GM21619 (cell line): ENCODE measurements at regions not wholly inside any gene's neighbourhood (a gene's known extent, or its start where the extent isn't known, plus 50 kb on each side); places are given as distances from the start of the nearest gene placed in this dataset.
"Not testable (repeated sequence)": the region's sequence is repeated elsewhere in the genome, so short reads cannot be mapped to it uniquely, and the experiment has no call there.

Experiments used
- ATAC-seq: cut with Tn5 transposase; IDR thresholded peaks from one replicate; pipeline ENCODE4 v1.9.1; 2021; ENCODE audit not compliant: unreplicated experiment

GRCh38 chr4:62475596-62475995, 1275.5 kb downstream of the ADGRL3 start:
- ATAC-seq, result no peak

GRCh38 chr4:62474802-62475201, 1274.7 kb downstream of the ADGRL3 start:
- ATAC-seq, result no peak

- ATAC-seq, result no peak
These were observed 1270.9 kb downstream of the ADGRL3 start for GRCh38 chr4:62471021-62471420.

- no peak for ATAC-seq
These were observed 1270.4 kb downstream of the ADGRL3 start for GRCh38 chr4:62470421-62470983.

GRCh38 chr4:62470020-62470419, 1269.9 kb downstream of the ADGRL3 start:
- no peak for ATAC-seq

- ATAC-seq, result no peak
These were observed 1261.8 kb downstream of the ADGRL3 start for GRCh38 chr4:62461961-62462360.

- no peak for ATAC-seq
These were observed 1260.2 kb downstream of the ADGRL3 start for GRCh38 chr4:62460329-62460728.

- no peak for ATAC-seq
These were observed 1257.2 kb downstream of the ADGRL3 start for GRCh38 chr4:62457356-62457755.

- ATAC-seq, result no peak
These were observed 1255.7 kb downstream of the ADGRL3 start for GRCh38 chr4:62455871-62456270.

GRCh38 chr4:62454535-62454934, 1254.4 kb downstream of the ADGRL3 start:
- no peak for ATAC-seq

GRCh38 chr4:62450740-62451139, 1250.6 kb downstream of the ADGRL3 start:
- ATAC-seq, result no peak

GRCh38 chr4:62449538-62449937, 1249.4 kb downstream of the ADGRL3 start:
- no peak for ATAC-seq

GRCh38 chr4:62448911-62449310, 1248.8 kb downstream of the ADGRL3 start:
- ATAC-seq, result no peak

GRCh38 chr4:62439051-62439450, 1238.9 kb downstream of the ADGRL3 start:
- no peak for ATAC-seq

GRCh38 chr4:62434921-62435320, 1234.8 kb downstream of the ADGRL3 start:
- ATAC-seq, result no peak

GRCh38 chr4:62431513-62432231, 1231.5 kb downstream of the ADGRL3 start:
- not testable (repeated sequence) for ATAC-seq

GRCh38 chr4:62429297-62429696, 1229.2 kb downstream of the ADGRL3 start:
- ATAC-seq, result no peak

GRCh38 chr4:62415256-62415655, 1215.1 kb downstream of the ADGRL3 start:
- ATAC-seq, result no peak

GRCh38 chr4:62414563-62414962, 1214.4 kb downstream of the ADGRL3 start:
- ATAC-seq, result no peak

GRCh38 chr4:62410371-62411003, 1210.4 kb downstream of the ADGRL3 start:
- ATAC-seq, result no peak

GRCh38 chr4:62408454-62408853, 1208.3 kb downstream of the ADGRL3 start:
- ATAC-seq, result no peak

GRCh38 chr4:62407534-62407933, 1207.4 kb downstream of the ADGRL3 start:
- no peak for ATAC-seq
